Upper lobe of left lung (tissue), 4 donors: ENCODE measurements at regions not wholly inside any gene's neighbourhood (a gene's known extent, or its start where the extent isn't known, plus 50 kb on each side); places are given as distances from the start of the nearest gene placed in this dataset.

Experiments used
- EP300 ChIP-seq, 4 donors: sonication (generic); formaldehyde crosslinking; IDR thresholded peaks; one replicate each; pipeline ENCODE4 v1.5.1; 2017; ENCODE audit warnings: antibody characterized with exemption in 4 of 4, control low read depth in 2 of 4
- POLR2A ChIP-seq, 4 donors: fragments of 450-650 bp; IDR thresholded peaks; one replicate each; pipeline ENCODE4 v1.5.1; 2016 to 2017; ENCODE audit warnings: antibody characterized with exemption in 4 of 4, mild to moderate bottlenecking in 2 of 4
- POLR2AphosphoS5 ChIP-seq, 2 donors: sonication (generic); formaldehyde crosslinking; IDR thresholded peaks; one replicate each; pipeline ENCODE4 v1.5.1; 2017; ENCODE audit warnings: antibody characterized with exemption in 2 of 2

- TF ChIP-seq EP300 (IDR thresholded peaks at IDR 0.05) = no peak
- no peak for TF ChIP-seq POLR2AphosphoS5 (IDR thresholded peaks at IDR 0.05)
- no peak for TF ChIP-seq POLR2A (IDR thresholded peaks at IDR 0.05)
Observed at GRCh38 chr5:73306078-73306719, 133.2 kb downstream of the TMEM174 start.
